HG02623 (cell line): ENCODE measurements at regions not wholly inside any gene's neighbourhood (a gene's known extent, or its start where the extent isn't known, plus 50 kb on each side); places are given as distances from the start of the nearest gene placed in this dataset.

Source experiments
- ATAC-seq: cut with Tn5 transposase; IDR thresholded peaks from one replicate; pipeline ENCODE4 v1.9.1; 2021; ENCODE audit warnings: moderate library complexity; ENCODE audit not compliant: unreplicated experiment

DNA sequence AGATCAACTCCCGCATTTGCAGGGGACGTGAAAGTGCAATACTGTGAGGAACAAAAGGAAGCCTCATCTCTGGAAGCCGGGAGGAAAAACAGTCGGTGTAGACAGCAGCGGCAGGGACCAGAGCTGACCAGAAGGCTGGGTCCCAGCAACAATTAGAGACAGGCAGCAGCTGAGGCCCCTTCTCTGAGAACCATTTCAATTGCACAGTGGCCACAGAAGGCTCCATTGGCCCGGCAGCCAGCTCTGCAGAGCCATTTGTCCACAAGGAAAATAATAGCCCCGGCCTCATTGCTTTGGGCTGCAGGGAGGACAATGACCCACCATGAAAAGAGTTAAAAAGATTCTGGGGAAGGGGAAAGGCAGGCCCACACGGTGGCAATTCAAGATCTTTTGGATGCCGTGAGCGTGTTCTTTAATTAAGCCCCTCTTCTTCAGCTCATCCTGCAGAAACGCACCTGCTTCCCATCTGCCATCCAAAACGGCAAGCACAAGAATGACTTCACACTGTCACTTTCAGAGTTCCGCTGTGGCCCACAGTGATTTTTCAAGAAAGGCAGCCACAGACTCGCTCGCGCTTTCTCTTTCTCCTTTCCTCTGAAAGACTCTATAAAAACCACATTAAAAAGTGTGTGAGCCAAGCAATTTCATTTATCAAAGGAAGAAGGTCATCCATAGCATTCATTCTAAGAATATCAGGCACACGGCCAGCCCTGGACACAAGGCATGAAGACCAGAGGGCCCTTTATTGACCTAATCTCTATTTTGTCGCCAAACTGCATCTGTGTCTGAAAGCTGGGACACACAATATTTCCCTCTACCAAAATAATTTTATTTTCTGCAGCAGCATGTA, 293.6 kb downstream of the SOX11 start:
- ATAC-seq, result no peak

DNA sequence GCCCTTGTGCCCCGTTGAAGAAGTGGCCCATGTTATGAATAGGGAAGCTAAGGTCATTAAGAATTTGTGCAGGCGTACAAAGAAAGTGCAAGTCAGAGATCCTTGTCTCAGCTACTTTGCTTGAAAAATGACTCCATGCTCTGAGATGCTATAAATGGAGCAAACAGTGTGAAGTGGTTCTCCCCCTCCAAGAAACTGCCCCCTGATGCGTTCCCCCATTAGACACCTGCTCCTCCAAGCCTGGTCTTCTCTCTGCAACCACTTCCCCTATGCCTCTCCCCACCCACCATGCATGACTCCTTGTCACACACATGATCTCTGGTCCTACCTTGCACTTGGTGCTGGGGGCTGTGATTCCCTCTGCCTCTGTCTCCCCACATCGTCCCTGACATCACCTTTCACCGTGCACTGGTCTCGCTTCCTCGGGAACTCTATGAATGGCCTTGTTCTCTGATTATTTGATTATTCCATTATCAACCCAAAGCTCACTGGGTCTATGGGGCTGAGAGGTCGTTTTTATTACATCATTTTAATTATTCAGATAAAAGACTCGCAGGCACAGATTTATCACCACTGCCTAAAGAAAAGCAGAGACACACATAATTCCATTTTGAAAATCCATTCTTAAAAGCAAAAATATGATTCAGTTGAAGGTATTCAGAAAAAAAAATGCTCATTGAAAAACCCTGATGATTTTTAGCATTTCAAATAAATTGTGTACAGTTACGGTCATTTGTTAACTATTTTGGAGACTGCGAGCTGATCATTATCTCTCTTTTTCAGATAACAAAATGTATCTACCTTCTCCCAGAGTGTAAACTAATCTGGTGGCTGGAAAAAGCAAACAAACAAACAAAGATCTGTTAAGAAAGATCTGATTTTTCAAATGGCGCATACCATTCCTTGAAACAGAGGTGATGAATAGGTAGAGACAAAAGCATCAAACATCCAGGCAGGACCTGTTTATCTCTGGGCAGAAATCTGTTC, 294.9 kb downstream of the SOX11 start:
- ATAC-seq, result no peak

- no peak for ATAC-seq
Observed at GRCh38 chr2:5988120-5988519, 295.9 kb downstream of the SOX11 start.

DNA sequence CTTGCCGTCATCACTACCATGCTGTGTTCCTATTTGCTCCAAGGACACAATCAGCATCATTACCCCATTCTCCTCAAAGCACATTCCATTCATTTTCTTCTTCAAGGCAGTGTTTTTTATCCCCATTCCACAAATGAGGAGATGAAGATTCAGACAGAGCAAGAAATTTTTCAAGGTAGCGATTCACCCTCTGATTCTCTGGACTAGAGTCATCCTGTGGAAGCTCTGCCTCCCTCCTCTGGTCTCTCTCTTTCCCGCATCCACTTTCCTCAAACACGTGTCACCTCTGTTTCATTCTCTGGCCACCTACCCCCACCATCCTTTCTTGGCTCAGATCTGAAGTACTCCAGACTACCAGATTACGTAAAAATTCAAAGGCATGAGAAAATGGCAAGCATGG, 297.9 kb downstream of the SOX11 start:
- ATAC-seq, result no peak

GRCh38 chr2:5991305-5991968, 299.3 kb downstream of the SOX11 start:
- ATAC-seq, result no peak

- ATAC-seq, result no peak
Observed at GRCh38 chr2:5995832-5996231, 303.6 kb downstream of the SOX11 start.

- no peak for ATAC-seq
Observed at GRCh38 chr2:6008186-6008585, 316.0 kb downstream of the SOX11 start.

DNA sequence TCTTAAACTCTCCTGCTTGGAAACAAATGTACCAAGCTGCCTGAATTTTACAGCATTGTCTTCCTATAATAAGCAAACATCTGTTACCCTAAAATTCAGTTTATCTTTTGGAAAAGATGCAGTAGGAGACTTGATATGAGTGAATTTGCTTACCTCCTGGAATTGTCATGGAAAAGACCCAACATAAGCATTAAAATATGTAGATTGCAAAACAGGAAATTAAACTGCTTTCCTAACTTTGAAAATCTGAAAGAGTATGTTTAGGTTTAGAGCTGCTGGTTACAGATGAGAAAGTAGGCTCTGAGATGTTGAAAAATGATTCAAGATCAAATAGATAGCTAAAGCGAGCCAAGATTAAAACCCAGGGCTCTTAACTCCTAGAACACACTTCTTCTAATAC, 316.5 kb downstream of the SOX11 start:
- ATAC-seq, result no peak

- ATAC-seq, result no peak
Observed at GRCh38 chr2:6010163-6010562, 318.0 kb downstream of the SOX11 start.

- no peak for ATAC-seq
Observed at GRCh38 chr2:6011921-6012320, 319.7 kb downstream of the SOX11 start.

DNA sequence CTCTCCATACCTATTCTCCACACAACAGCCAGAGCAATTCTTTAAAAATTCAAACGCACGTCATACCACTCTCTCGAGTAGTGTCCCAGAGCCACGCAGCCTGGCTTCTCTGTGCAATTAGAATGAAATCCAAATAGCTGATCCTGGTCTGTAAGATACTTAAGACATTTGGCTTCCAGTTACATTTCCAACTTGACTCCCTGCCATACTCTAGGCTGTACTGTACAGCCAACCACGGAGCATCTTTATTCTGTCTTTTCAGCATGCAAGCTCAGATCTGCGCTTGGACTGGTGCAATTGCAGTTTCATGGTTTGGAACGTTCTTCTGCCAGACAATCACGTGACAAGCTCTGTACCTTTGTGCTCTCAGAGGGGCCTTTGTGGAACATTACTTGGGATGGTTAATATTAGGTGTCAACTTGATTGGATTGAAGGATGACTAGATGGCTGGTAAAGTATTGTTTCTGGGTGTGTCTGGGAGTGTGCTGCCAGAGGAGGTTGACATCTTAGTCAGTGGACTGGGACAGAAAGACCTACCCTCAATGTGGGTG, 325.6 kb downstream of the SOX11 start:
- no peak for ATAC-seq

GRCh38 chr2:6024229-6024628, 332.0 kb downstream of the SOX11 start:
- ATAC-seq, result no peak

- ATAC-seq, result no peak
Observed at GRCh38 chr2:6024784-6025183, 332.6 kb downstream of the SOX11 start.

- no peak for ATAC-seq
Observed at GRCh38 chr2:6025391-6025790, 333.2 kb downstream of the SOX11 start.

- no peak for ATAC-seq
Observed at GRCh38 chr2:6027066-6027465, 334.9 kb downstream of the SOX11 start.

GRCh38 chr2:6031200-6031867, 339.1 kb downstream of the SOX11 start:
- ATAC-seq, result no peak

- ATAC-seq, result no peak
Observed at GRCh38 chr2:6036211-6036610, 344.0 kb downstream of the SOX11 start.

DNA sequence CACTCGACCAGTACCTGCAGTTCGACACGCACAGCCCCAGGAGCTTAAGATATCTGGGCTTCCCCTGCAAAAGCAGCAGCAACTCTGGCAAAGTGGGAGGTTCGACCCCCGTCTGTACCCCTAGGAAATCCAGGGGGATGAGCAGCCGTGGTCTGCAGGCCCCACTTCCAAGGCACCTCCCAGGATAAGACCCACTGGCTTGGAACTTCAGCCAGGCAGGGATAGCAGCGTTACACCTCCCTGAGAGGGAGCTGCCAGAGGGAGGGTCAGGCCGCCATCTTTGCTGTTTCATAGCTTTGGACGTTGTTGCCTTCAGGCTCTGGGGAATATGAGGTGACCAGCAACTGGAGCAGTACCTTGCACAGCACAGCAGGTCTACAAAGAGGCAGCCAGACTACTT, 351.1 kb downstream of the SOX11 start:
- ATAC-seq, result no peak

DNA sequence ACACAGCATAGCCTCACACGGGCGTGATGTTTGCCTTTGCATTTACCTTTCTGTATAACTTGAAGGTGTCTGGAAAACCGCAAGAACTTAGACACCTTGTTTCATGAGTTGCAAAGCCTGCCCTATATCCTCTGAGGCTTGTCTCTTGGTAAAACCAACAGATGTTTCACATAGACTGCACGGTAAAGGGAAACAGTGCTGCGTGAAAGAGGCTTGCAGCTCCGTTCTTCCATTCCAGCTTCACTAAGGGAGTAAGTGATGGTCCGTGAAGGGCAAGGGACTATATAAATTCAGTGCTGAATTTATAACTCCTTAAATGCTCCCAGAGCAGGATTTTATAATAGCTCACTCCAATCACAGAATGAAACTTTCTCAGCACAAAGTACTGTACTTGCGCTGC, 360.5 kb downstream of the SOX11 start:
- ATAC-seq, result no peak

- ATAC-seq, result no peak
Observed at GRCh38 chr2:6053743-6054142, 361.6 kb downstream of the SOX11 start.
